ENCODE measurements at regions not wholly inside any gene's neighbourhood (a gene's known extent, or its start where the extent isn't known, plus 50 kb on each side); places are given as distances from the start of the nearest gene placed in this dataset.
A peak's percentile ranks its signal among the peaks of the same experiment; 100 is the strongest.

- Histone ChIP-seq H3K4me3 (ENCODE audit: low read depth, low read length) (no peak overlapping the region), H3K27me3 (ENCODE audit: control insufficient read depth, insufficient read depth, low read length) (no peaks in the 10 kb centered on the region), H3K9me3 (ENCODE audit: control insufficient read depth, insufficient read depth, low read length) (peaks cover 6% of the 10 kb centered on the region; the same call in 1 of the 2 replicates), H3K27ac (ENCODE audit: low read depth, low read length) (no peak overlapping the region)
- DNase-seq (ENCODE audit: low read depth, low spot score): no peak
- ChIA-PET CTCF (interaction anchor here (0.9 to 2.0 kb wide), 3 partner anchors 13 to 199 kb away, joined by 3 to 4 read pairs (median 3); no protein-coding TSS in a partner anchor), POLR2A (interaction anchor here (1.3 kb wide), 1 partner anchor 194 kb away, joined by 6 read pairs; the partner anchor contains the start of gene TPM1)
- peak; percentile 47 for TF ChIP-seq CTCF (IDR thresholded peaks at IDR 0.05; ENCODE audit: low read depth, low read length)
Measured at GRCh38 chr15:62848632-62849050, 193.9 kb upstream of the TPM1 start.

GRCh38 chr15:62849316-62850106 lies 193.0 kb upstream of the TPM1 start:
- Histone ChIP-seq H3K9me3 (ENCODE audit: control insufficient read depth, insufficient read depth, low read length) (peaks cover 6% of the 10 kb centered on the region; the same call in 1 of the 2 replicates), H3K27me3 (ENCODE audit: control insufficient read depth, insufficient read depth, low read length) (no peaks in the 10 kb centered on the region), H3K27ac (ENCODE audit: low read depth, low read length) (no peak overlapping the region), H3K4me3 (ENCODE audit: low read depth, low read length) (no peak overlapping the region)
- no peak for TF ChIP-seq CTCF (IDR thresholded peaks at IDR 0.05; ENCODE audit: low read depth, low read length)
- DNase-seq (ENCODE audit: low read depth, low spot score): no peak
- ChIA-PET CTCF (interaction anchor here (1.3 to 1.4 kb wide), 2 partner anchors 12 to 198 kb away, joined by 3 to 4 read pairs; no protein-coding TSS in a partner anchor), POLR2A (interaction anchor here (1.3 to 2.0 kb wide), 2 partner anchors 46 to 193 kb away, joined by 6 to 12 read pairs; partner anchors contain the start of gene TPM1)

GRCh38 chr15:62850318-62850717 lies 192.2 kb upstream of the TPM1 start:
- Histone ChIP-seq H3K4me3 (ENCODE audit: low read depth, low read length) (no peak overlapping the region), H3K27me3 (ENCODE audit: control insufficient read depth, insufficient read depth, low read length) (no peaks in the 10 kb centered on the region), H3K9me3 (ENCODE audit: control insufficient read depth, insufficient read depth, low read length) (peaks cover 6% of the 10 kb centered on the region; the same call in 1 of the 2 replicates), H3K27ac (ENCODE audit: low read depth, low read length) (no peak overlapping the region)
- CTCF ChIA-PET: interaction anchor here (1.3 kb wide), 1 partner anchor 197 kb away, joined by 4 read pairs; no protein-coding TSS in a partner anchor
- POLR2A ChIA-PET: interaction anchor here (0.8 to 2.0 kb wide), 7 partner anchors 41 to 197 kb away, joined by 3 to 12 read pairs (median 4); partner anchors contain the start of gene TPM1
- no peak for DNase-seq (ENCODE audit: low read depth, low spot score)
- no peak for TF ChIP-seq CTCF (IDR thresholded peaks at IDR 0.05; ENCODE audit: low read depth, low read length)

- ChIA-PET POLR2A (interaction anchor here (0.8 to 2.0 kb wide), 7 partner anchors 41 to 197 kb away, joined by 3 to 12 read pairs (median 4); partner anchors contain the start of gene TPM1), CTCF (interaction anchor here (1.3 kb wide), 1 partner anchor 197 kb away, joined by 4 read pairs; no protein-coding TSS in a partner anchor)
- H3K4me3 ChIP-seq (ENCODE audit: low read depth, low read length): no peak overlapping the region
- peak; percentile 56 for DNase-seq (ENCODE audit: low read depth, low spot score)
- TF ChIP-seq CTCF (IDR thresholded peaks at IDR 0.05; ENCODE audit: low read depth, low read length): no peak
- no peaks in the 10 kb centered on the region for H3K27me3 ChIP-seq (ENCODE audit: control insufficient read depth, insufficient read depth, low read length)
- no peak overlapping the region for H3K27ac ChIP-seq (ENCODE audit: low read depth, low read length)
- peaks cover 6% of the 10 kb centered on the region; the same call in 1 of the 2 replicates for H3K9me3 ChIP-seq (ENCODE audit: control insufficient read depth, insufficient read depth, low read length)
Measured at GRCh38 chr15:62850791-62851291, 191.7 kb upstream of the TPM1 start.

All from AG04450 (cell line).